ENCODE measurements at regions not wholly inside any gene's neighbourhood (a gene's known extent, or its start where the extent isn't known, plus 50 kb on each side); places are given as distances from the start of the nearest gene placed in this dataset.
"Not testable (repeated sequence)": the region's sequence is repeated elsewhere in the genome, so short reads cannot be mapped to it uniquely, and the experiment has no call there.

GRCh38 chr16:52924162-52924561, 128.5 kb downstream of the CHD9NB start:
- Mint-ChIP-seq H3K27me3 (no peaks in the 10 kb centered on the region), H3K4me1 (no peaks in the 10 kb centered on the region), H3K27ac (no peak overlapping the region), H3K4me3 (no peak overlapping the region), H3K9me3 (no peaks in the 10 kb centered on the region), H3K36me3 (ENCODE audit: low read depth) (no peaks in the 10 kb centered on the region)
- ChIA-PET CTCF (interaction anchor here (1.2 kb wide), 1 partner anchor 12 kb away, joined by 4 read pairs; no protein-coding TSS in a partner anchor), POLR2A (no interaction called here)
- no peak for DNase-seq

- ChIA-PET CTCF (no interaction called here), POLR2A (no interaction called here)
- no peaks in the 10 kb centered on the region for H3K9me3 Mint-ChIP-seq
- no peak for DNase-seq
- H3K4me1 Mint-ChIP-seq: no peaks in the 10 kb centered on the region
- H3K36me3 Mint-ChIP-seq (ENCODE audit: low read depth): no peaks in the 10 kb centered on the region
- no peak overlapping the region for H3K4me3 Mint-ChIP-seq
- H3K27ac Mint-ChIP-seq: no peak overlapping the region
- no peaks in the 10 kb centered on the region for H3K27me3 Mint-ChIP-seq
These were observed 131.6 kb downstream of the CHD9NB start for GRCh38 chr16:52921104-52921503.

GRCh38 chr16:52920331-52920730, 132.4 kb downstream of the CHD9NB start:
- Mint-ChIP-seq H3K4me3 (no peak overlapping the region), H3K36me3 (ENCODE audit: low read depth) (no peaks in the 10 kb centered on the region), H3K9me3 (no peaks in the 10 kb centered on the region), H3K27me3 (no peaks in the 10 kb centered on the region), H3K4me1 (no peaks in the 10 kb centered on the region), H3K27ac (no peak overlapping the region)
- DNase-seq: no peak
- ChIA-PET POLR2A (no interaction called here), CTCF (no interaction called here)

GRCh38 chr16:52914428-52914827, 138.3 kb downstream of the CHD9NB start:
- Mint-ChIP-seq H3K27ac (no peak overlapping the region), H3K36me3 (ENCODE audit: low read depth) (no peaks in the 10 kb centered on the region), H3K4me1 (no peaks in the 10 kb centered on the region), H3K9me3 (no peaks in the 10 kb centered on the region), H3K4me3 (no peak overlapping the region), H3K27me3 (no peaks in the 10 kb centered on the region)
- DNase-seq: no peak
- ChIA-PET CTCF (no interaction called here), POLR2A (no interaction called here)

GRCh38 chr16:52912565-52913173, 140.0 kb downstream of the CHD9NB start:
- no peak overlapping the region for H3K4me3 Mint-ChIP-seq
- no peaks in the 10 kb centered on the region for H3K4me1 Mint-ChIP-seq
- ChIA-PET POLR2A (no interaction called here), CTCF (interaction anchor here (0.6 to 1.7 kb wide), 4 partner anchors 12 to 720 kb away, joined by 3 to 9 read pairs (median 4); no protein-coding TSS in a partner anchor)
- H3K27me3 Mint-ChIP-seq: no peaks in the 10 kb centered on the region
- H3K36me3 Mint-ChIP-seq (ENCODE audit: low read depth): no peaks in the 10 kb centered on the region
- no peaks in the 10 kb centered on the region for H3K9me3 Mint-ChIP-seq
- H3K27ac Mint-ChIP-seq: no peak overlapping the region
- DNase-seq: peak; percentile 37

GRCh38 chr16:52908057-52908456, 144.6 kb downstream of the CHD9NB start:
- H3K4me1 Mint-ChIP-seq; H3K27ac Mint-ChIP-seq; H3K4me3 Mint-ChIP-seq; POLR2A ChIA-PET; H3K27me3 Mint-ChIP-seq; H3K9me3 Mint-ChIP-seq; DNase-seq; H3K36me3 Mint-ChIP-seq (ENCODE audit: low read depth): not testable (repeated sequence)
- CTCF ChIA-PET: interaction anchor here (0.6 kb wide), 1 partner anchor 54 kb away, joined by 4 read pairs; no protein-coding TSS in a partner anchor

- H3K27me3 Mint-ChIP-seq: no peaks in the 10 kb centered on the region
- H3K4me1 Mint-ChIP-seq: no peaks in the 10 kb centered on the region
- H3K36me3 Mint-ChIP-seq (ENCODE audit: low read depth): no peaks in the 10 kb centered on the region
- no peak for DNase-seq
- ChIA-PET CTCF (no interaction called here), POLR2A (no interaction called here)
- no peak overlapping the region for H3K27ac Mint-ChIP-seq
- no peaks in the 10 kb centered on the region for H3K9me3 Mint-ChIP-seq
- H3K4me3 Mint-ChIP-seq: no peak overlapping the region
These were observed 146.4 kb downstream of the CHD9NB start for GRCh38 chr16:52906281-52906680.

- no peak overlapping the region for H3K4me3 Mint-ChIP-seq
- no peaks in the 10 kb centered on the region for H3K36me3 Mint-ChIP-seq (ENCODE audit: low read depth)
- H3K27me3 Mint-ChIP-seq: no peaks in the 10 kb centered on the region
- DNase-seq: no peak
- H3K4me1 Mint-ChIP-seq: no peaks in the 10 kb centered on the region
- H3K9me3 Mint-ChIP-seq: peaks cover 3% of the 10 kb centered on the region
- POLR2A ChIA-PET: no interaction called here
- H3K27ac Mint-ChIP-seq: no peak overlapping the region
- CTCF ChIA-PET: no interaction called here
These were observed 156.1 kb downstream of the CHD9NB start for GRCh38 chr16:52896478-52897164.

GRCh38 chr16:52874042-52874441, 178.7 kb downstream of the CHD9NB start:
- no peak for DNase-seq
- no peaks in the 10 kb centered on the region for H3K27me3 Mint-ChIP-seq
- no peaks in the 10 kb centered on the region for H3K9me3 Mint-ChIP-seq
- no peak overlapping the region for H3K27ac Mint-ChIP-seq
- CTCF ChIA-PET: no interaction called here
- H3K4me3 Mint-ChIP-seq: no peak overlapping the region
- no peaks in the 10 kb centered on the region for H3K36me3 Mint-ChIP-seq (ENCODE audit: low read depth)
- no peaks in the 10 kb centered on the region for H3K4me1 Mint-ChIP-seq
- POLR2A ChIA-PET: no interaction called here

- CTCF ChIA-PET: no interaction called here
- H3K27ac Mint-ChIP-seq: no peak overlapping the region
- no peaks in the 10 kb centered on the region for H3K27me3 Mint-ChIP-seq
- DNase-seq: no peak
- H3K4me3 Mint-ChIP-seq: no peak overlapping the region
- no peaks in the 10 kb centered on the region for H3K9me3 Mint-ChIP-seq
- H3K36me3 Mint-ChIP-seq (ENCODE audit: low read depth): no peaks in the 10 kb centered on the region
- POLR2A ChIA-PET: no interaction called here
- H3K4me1 Mint-ChIP-seq: no peaks in the 10 kb centered on the region
These were observed 180.0 kb downstream of the CHD9NB start for GRCh38 chr16:52872731-52873130.

GRCh38 chr16:52871481-52871880, 181.2 kb downstream of the CHD9NB start:
- ChIA-PET POLR2A (no interaction called here), CTCF (no interaction called here)
- Mint-ChIP-seq H3K36me3 (ENCODE audit: low read depth) (no peaks in the 10 kb centered on the region), H3K27me3 (no peaks in the 10 kb centered on the region), H3K4me1 (no peaks in the 10 kb centered on the region), H3K4me3 (no peak overlapping the region), H3K9me3 (no peaks in the 10 kb centered on the region), H3K27ac (no peak overlapping the region)
- DNase-seq: no peak

- no peaks in the 10 kb centered on the region for H3K27me3 Mint-ChIP-seq
- DNase-seq: no peak
- H3K4me1 Mint-ChIP-seq: no peaks in the 10 kb centered on the region
- CTCF ChIA-PET: no interaction called here
- no peak overlapping the region for H3K4me3 Mint-ChIP-seq
- H3K27ac Mint-ChIP-seq: no peak overlapping the region
- POLR2A ChIA-PET: no interaction called here
- no peaks in the 10 kb centered on the region for H3K9me3 Mint-ChIP-seq
- H3K36me3 Mint-ChIP-seq (ENCODE audit: low read depth): no peaks in the 10 kb centered on the region
These were observed 183.5 kb downstream of the CHD9NB start for GRCh38 chr16:52869243-52869642.

GRCh38 chr16:52863000-52863399, 189.7 kb downstream of the CHD9NB start:
- CTCF ChIA-PET: no interaction called here
- Mint-ChIP-seq H3K27me3 (no peaks in the 10 kb centered on the region), H3K4me1 (no peaks in the 10 kb centered on the region), H3K36me3 (ENCODE audit: low read depth) (no peaks in the 10 kb centered on the region), H3K27ac (no peak overlapping the region), H3K9me3 (no peaks in the 10 kb centered on the region), H3K4me3 (no peak overlapping the region)
- no peak for DNase-seq
- POLR2A ChIA-PET: no interaction called here

GRCh38 chr16:52861614-52862022, 191.1 kb downstream of the CHD9NB start:
- Mint-ChIP-seq H3K27ac (no peak overlapping the region), H3K9me3 (no peaks in the 10 kb centered on the region)
- CTCF ChIA-PET: no interaction called here

More at GRCh38 chr16:52861614-52862022, 191.1 kb downstream of the CHD9NB start:
- no peak for DNase-seq
- Mint-ChIP-seq H3K27me3 (no peaks in the 10 kb centered on the region), H3K4me1 (no peaks in the 10 kb centered on the region), H3K4me3 (no peak overlapping the region), H3K36me3 (ENCODE audit: low read depth) (no peaks in the 10 kb centered on the region)
- POLR2A ChIA-PET: no interaction called here

Measured in activated CD4-positive, alpha-beta memory T cell treated with anti-CD3 and anti-CD28 coated beads, Interleukin-2, amount 10 ng/mL, durations not matched to agents 7 days and 5 days (primary cell).